ENCODE measurements at regions not wholly inside any gene's neighbourhood (a gene's known extent, or its start where the extent isn't known, plus 50 kb on each side); places are given as distances from the start of the nearest gene placed in this dataset.

DNA sequence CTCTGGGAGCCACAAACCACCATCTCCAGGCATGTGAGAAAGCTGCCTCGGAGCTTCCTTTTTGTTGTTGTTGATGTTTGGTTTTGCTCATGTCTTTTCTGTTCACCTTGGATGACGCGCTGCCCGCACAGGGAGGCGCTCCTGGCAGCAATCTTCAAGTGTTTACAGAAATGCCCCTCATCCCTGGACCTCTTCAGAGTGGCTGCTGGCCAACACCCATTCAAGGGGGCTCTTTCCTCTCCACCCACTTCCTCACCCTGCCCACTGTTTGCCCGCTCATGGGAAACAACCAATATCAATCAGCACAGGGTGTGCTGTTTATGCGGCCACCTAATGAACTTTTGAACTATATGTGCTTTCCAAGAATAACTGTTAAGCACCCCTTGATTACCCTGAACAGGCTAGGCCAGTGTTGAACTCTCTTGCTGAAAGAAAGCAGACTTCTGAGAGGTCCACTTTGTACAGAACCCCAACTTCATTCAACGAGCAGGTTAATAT is 355.1 kb upstream of the CLNK start:
- TF ChIP-seq, protein P1, sequence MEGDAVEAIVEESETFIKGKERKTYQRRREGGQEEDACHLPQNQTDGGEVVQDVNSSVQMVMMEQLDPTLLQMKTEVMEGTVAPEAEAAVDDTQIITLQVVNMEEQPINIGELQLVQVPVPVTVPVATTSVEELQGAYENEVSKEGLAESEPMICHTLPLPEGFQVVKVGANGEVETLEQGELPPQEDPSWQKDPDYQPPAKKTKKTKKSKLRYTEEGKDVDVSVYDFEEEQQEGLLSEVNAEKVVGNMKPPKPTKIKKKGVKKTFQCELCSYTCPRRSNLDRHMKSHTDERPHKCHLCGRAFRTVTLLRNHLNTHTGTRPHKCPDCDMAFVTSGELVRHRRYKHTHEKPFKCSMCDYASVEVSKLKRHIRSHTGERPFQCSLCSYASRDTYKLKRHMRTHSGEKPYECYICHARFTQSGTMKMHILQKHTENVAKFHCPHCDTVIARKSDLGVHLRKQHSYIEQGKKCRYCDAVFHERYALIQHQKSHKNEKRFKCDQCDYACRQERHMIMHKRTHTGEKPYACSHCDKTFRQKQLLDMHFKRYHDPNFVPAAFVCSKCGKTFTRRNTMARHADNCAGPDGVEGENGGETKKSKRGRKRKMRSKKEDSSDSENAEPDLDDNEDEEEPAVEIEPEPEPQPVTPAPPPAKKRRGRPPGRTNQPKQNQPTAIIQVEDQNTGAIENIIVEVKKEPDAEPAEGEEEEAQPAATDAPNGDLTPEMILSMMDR (conservative IDR thresholded peaks at IDR 0.05), result no peak
- no peak for TF ChIP-seq EZH2 (IDR thresholded peaks at IDR 0.05; ENCODE audit: low read depth)
